PC-3 (cell line): ENCODE measurements at regions not wholly inside any gene's neighbourhood (a gene's known extent, or its start where the extent isn't known, plus 50 kb on each side); places are given as distances from the start of the nearest gene placed in this dataset.
"Not testable (repeated sequence)": the region's sequence is repeated elsewhere in the genome, so short reads cannot be mapped to it uniquely, and the experiment has no call there.

Source experiments
- ATAC-seq: fragments of 200-7000 bp; cut with Tn5 transposase; 2 replicates; pipeline ENCODE4 v1.9.1; 2020; ENCODE audit warnings: mild to moderate bottlenecking, moderate library complexity
- BruUV-seq: library from RNA; stranded (reverse); fragments of 400-500 nt; replicated peaks from 2 replicates; lab custom pipeline; 2021; lab: Mats Ljungman, UMichigan
- CTCF ChIA-PET: fragments of 300-600 bp; sonication (Branson Sonifier 250); formaldehyde crosslinking; loops from one replicate; lab custom pipeline; 2022; ENCODE audit warnings: antibody characterized with exemption; lab: Charles Lee
- POLR2A ChIA-PET: fragments of 300-600 bp; sonication (Branson Sonifier 250); formaldehyde crosslinking; loops from one replicate; lab custom pipeline; 2022; ENCODE audit warnings: antibody characterized with exemption; ENCODE audit not compliant: unreplicated experiment; lab: Charles Lee
- DNase-seq: peaks from one replicate; pipeline ENCODE4 v3.0.0-alpha.2; 2015
- H2AFZ ChIP-seq: fragments of 300-600 bp; sonication (generic); 2 replicates; pipeline ENCODE4 v1.6.0; 2016; ENCODE audit warnings: antibody characterized with exemption, low read length
- H3F3A ChIP-seq: fragments of 300-600 bp; sonication (generic); one replicate; pipeline ENCODE4 v1.6.0; 2017; ENCODE audit warnings: antibody characterized with exemption, low read length, control low read depth, mild to moderate bottlenecking; ENCODE audit not compliant: unreplicated experiment
- H3K27ac ChIP-seq: fragments of 300-600 bp; sonication (generic); 2 replicates; pipeline ENCODE4 v1.5.1; 2016; ENCODE audit warnings: mild to moderate bottlenecking, low read length
- H3K27me3 ChIP-seq: fragments of 300-600 bp; sonication (generic); 2 replicates; pipeline ENCODE4 v1.6.1; 2016; ENCODE audit warnings: low read length, mixed read lengths
- H3K36me3 ChIP-seq: fragments of 300-600 bp; sonication (generic); 2 replicates; pipeline ENCODE4 v1.6.1; 2016; ENCODE audit warnings: low read depth, mixed run types, low read length, mixed read lengths
- H3K4me1 ChIP-seq: fragments of 300-600 bp; sonication (generic); 2 replicates; pipeline ENCODE4 v1.5.1; 2016; ENCODE audit warnings: low read length; ENCODE audit not compliant: insufficient read depth
- H3K4me2 ChIP-seq: fragments of 300-600 bp; sonication (generic); 2 replicates; pipeline ENCODE4 v1.6.0; 2016; ENCODE audit warnings: low read length
- H3K4me3 ChIP-seq: fragments of 300-600 bp; sonication (generic); 2 replicates; pipeline ENCODE4 v1.5.1; 2016; ENCODE audit warnings: mild to moderate bottlenecking, low read length, mixed read lengths
- H3K79me2 ChIP-seq: fragments of 300-600 bp; sonication (generic); 2 replicates; pipeline ENCODE4 v1.6.1; 2017; ENCODE audit warnings: low read length, mixed read lengths
- H3K9ac ChIP-seq: fragments of 300-600 bp; sonication (generic); 2 replicates; pipeline ENCODE4 v1.6.0; 2016; ENCODE audit warnings: mild to moderate bottlenecking, low read length
- H3K9me2 ChIP-seq: fragments of 300-600 bp; sonication (generic); replicated peaks from 2 replicates; pipeline ENCODE4 v1.6.1; 2016; ENCODE audit warnings: mixed run types, low read length, mixed read lengths
- H3K9me3 ChIP-seq: fragments of 300-600 bp; sonication (generic); 2 replicates; pipeline ENCODE4 v1.6.1; 2016; ENCODE audit warnings: low read length, mixed read lengths
- H4K20me1 ChIP-seq: fragments of 300-600 bp; sonication (generic); 2 replicates; pipeline ENCODE4 v1.6.1; 2016; ENCODE audit warnings: low read length, mixed read lengths
- EZH2 ChIP-seq: fragments of 300-600 bp; sonication (generic); IDR thresholded peaks from one replicate; pipeline ENCODE4 v1.6.1; 2017; ENCODE audit warnings: antibody characterized with exemption, mild to moderate bottlenecking, low read length; ENCODE audit not compliant: unreplicated experiment
- EZH2phosphoT487 ChIP-seq: fragments of 300-600 bp; sonication (generic); IDR thresholded peaks from 2 replicates; pipeline ENCODE4 v1.6.1; 2018; ENCODE audit warnings: mild to moderate bottlenecking, antibody characterized with exemption, low read length, borderline replicate concordance
- intact Hi-C: fragments of 100-400 bp; cut with micrococcal nuclease; formaldehyde crosslinking; loops from 2 replicates; pipeline ENCODE4 v1.9.0; 2023
- TF ChIP-seq, protein P1 (sequence below): fragments of 300-600 bp; sonication (generic); conservative IDR thresholded peaks from 2 replicates; pipeline ENCODE4 v1.5.1; 2017; ENCODE audit warnings: antibody characterized with exemption, low read depth, mild to moderate bottlenecking, low read length

DNA sequence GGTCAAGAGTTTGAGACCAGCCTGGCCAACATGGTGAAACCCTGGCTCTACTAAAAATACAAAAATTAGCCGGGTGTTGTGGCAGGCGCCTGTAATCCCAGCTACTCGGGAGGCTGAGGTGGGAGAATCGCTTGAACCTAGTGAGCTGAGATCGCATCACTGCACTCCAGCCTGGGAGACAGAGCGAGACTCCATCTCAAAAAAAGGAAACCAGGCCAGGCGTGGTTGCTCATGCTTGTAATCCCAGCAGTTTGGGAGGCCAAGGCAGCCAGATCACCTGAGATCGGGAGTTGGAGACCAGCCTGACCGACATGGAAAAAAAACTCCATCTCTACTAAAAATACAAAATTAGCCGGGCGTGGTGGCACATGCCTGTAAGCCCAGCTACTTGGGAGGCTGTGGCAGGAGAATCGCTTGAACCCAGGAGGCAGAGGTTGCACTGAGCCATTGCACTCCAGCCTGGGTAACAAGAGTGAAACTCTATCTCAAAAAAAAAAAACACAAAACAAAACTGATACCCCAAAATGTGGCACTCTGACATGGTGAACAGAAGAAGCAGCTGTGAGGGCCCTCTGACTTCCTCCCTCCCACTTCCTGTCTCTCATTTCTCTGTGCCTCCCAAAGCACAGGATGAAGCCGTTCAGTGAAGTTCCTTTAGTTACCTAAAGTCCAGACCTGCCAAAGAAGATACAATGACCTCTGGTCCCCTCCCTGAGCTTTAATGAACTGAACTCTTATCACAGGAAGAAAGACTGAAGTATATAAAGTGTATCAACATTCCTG, 93.2 kb upstream of the GRIN2A start:
- intact Hi-C loops, H3K4me2 ChIP-seq, ATAC-seq, H3K79me2 ChIP-seq, H3K9me3 ChIP-seq, H3K9ac ChIP-seq, H4K20me1 ChIP-seq, H3F3A ChIP-seq, H3K27me3 ChIP-seq, H2AFZ ChIP-seq, CTCF ChIA-PET, BruUV-seq, H3K4me3 ChIP-seq, POLR2A ChIA-PET, DNase-seq, H3K36me3 ChIP-seq, H3K4me1 ChIP-seq, H3K27ac ChIP-seq, H3K9me2 ChIP-seq: not testable (repeated sequence)

DNA sequence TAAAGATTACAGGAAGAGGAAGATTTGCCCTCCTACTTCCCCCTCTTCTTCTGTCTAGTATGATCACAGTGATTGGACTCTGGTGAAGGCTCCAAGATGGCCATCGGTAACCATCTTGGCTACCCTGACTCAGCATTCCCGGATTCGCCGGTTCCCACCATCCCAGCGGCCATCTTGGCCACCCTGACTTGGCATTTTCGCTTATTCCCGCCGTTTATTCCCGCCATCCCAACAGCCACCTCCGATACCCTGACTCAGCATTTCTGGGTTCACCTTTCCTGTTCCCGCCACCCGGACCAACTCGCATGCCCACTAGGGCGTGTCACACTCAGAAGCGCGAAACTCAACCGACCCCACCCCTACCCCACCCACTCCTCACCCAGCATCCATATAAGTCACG, 95.4 kb upstream of the GRIN2A start:
- Histone ChIP-seq H3K36me3 (no peaks in the 10 kb centered on the region), H3K79me2 (no peaks in the 10 kb centered on the region), H3K27me3 (no peaks in the 10 kb centered on the region), H3F3A (no peaks in the 10 kb centered on the region), H3K27ac (no peak overlapping the region), H3K9me3 (no peaks in the 10 kb centered on the region), H3K4me3 (no peak overlapping the region), H2AFZ (no peak overlapping the region), H3K9me2 (no peaks in the 10 kb centered on the region), H4K20me1 (no peaks in the 10 kb centered on the region), H3K4me1 (no peaks in the 10 kb centered on the region), H3K4me2 (no peak overlapping the region), H3K9ac (no peak overlapping the region)
- no peak for ATAC-seq
- ChIA-PET POLR2A (no interaction called here), CTCF (no interaction called here)
- no TSS peak for BruUV-seq
- intact Hi-C loops = no loop called here
- DNase-seq = no peak
- TF ChIP-seq, protein P1, sequence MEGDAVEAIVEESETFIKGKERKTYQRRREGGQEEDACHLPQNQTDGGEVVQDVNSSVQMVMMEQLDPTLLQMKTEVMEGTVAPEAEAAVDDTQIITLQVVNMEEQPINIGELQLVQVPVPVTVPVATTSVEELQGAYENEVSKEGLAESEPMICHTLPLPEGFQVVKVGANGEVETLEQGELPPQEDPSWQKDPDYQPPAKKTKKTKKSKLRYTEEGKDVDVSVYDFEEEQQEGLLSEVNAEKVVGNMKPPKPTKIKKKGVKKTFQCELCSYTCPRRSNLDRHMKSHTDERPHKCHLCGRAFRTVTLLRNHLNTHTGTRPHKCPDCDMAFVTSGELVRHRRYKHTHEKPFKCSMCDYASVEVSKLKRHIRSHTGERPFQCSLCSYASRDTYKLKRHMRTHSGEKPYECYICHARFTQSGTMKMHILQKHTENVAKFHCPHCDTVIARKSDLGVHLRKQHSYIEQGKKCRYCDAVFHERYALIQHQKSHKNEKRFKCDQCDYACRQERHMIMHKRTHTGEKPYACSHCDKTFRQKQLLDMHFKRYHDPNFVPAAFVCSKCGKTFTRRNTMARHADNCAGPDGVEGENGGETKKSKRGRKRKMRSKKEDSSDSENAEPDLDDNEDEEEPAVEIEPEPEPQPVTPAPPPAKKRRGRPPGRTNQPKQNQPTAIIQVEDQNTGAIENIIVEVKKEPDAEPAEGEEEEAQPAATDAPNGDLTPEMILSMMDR = no peak
- no peak for TF ChIP-seq EZH2
- TF ChIP-seq EZH2phosphoT487 = no peak

DNA sequence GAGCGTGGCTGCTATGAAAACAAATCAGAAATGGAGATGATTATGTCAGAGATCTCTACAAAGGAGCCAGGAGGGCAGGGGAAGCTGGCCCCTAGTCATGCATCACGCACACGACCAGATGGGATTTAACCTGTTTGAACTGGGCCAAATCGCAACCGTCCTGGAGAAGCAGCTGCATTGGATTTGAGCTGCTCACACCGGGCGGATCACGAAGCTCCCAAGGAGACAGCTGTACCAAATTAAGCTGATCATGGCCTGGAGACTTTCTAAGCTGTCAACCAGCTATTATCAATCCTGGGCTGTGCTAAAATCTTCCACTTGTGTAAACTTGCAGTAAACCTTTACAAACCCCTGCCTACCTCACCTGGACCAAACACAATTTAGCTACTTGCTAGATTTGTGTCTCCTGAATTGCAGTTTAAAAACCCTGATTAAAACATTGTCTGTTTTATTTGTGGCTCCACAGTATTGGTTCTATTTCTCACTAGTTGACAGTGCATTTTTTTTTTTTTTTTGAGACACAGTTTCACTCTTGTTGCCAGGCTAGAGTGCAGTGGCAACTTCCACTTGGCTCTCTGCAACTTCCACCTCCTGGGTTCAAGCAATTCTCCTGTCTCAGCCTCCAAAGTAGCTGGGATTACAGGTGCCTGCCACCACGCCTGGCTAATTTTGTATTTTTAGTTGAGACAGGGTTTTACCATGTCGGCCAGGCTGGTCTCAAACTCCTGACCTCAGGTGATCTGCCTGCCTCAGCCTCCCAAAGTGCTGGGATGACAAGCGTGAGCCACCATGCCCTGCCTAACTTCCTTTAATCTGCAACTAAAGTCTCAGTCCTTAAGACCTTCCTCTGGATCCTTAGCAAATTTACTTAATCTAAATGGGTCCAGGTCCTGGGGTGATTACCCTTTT, 98.3 kb upstream of the GRIN2A start:
- ChIA-PET CTCF (no interaction called here), POLR2A (no interaction called here)
- Histone ChIP-seq H3K36me3 (no peaks in the 10 kb centered on the region), H3K27ac (no peak overlapping the region), H3K79me2 (no peaks in the 10 kb centered on the region), H4K20me1 (no peaks in the 10 kb centered on the region), H3K4me2 (no peak overlapping the region), H3K4me3 (no peak overlapping the region), H3K27me3 (no peaks in the 10 kb centered on the region), H3K9ac (no peak overlapping the region), H2AFZ (no peak overlapping the region), H3K4me1 (no peaks in the 10 kb centered on the region), H3F3A (no peaks in the 10 kb centered on the region), H3K9me3 (no peaks in the 10 kb centered on the region), H3K9me2 (no peaks in the 10 kb centered on the region)
- DNase-seq = no peak
- no peak for ATAC-seq
- TF ChIP-seq, protein P1 = no peak
- TF ChIP-seq EZH2phosphoT487 (no peak), EZH2 (no peak)
- no TSS peak for BruUV-seq
- intact Hi-C loops = no loop called here
